Activated CD8-positive, alpha-beta memory T cell treated with anti-CD3 and anti-CD28 coated beads for 24 hours (primary cell): ENCODE measurements at regions not wholly inside any gene's neighbourhood (a gene's known extent, or its start where the extent isn't known, plus 50 kb on each side); places are given as distances from the start of the nearest gene placed in this dataset.

Source experiments
- DNase-seq: peaks from one replicate; pipeline ENCODE4 v3.0.0-alpha.2; 2020

- DNase-seq = no peak
Measured at GRCh38 chr22:27463121-27463660, 338.4 kb downstream of the MN1 start.

- DNase-seq = no peak
Measured at GRCh38 chr22:27466229-27466628, 335.3 kb downstream of the MN1 start.

GRCh38 chr22:27466778-27467438 lies 334.6 kb downstream of the MN1 start:
- DNase-seq = no peak

- no peak for DNase-seq
Measured at GRCh38 chr22:27467711-27468110, 333.8 kb downstream of the MN1 start.

- DNase-seq = no peak
Measured at GRCh38 chr22:27468712-27469111, 332.8 kb downstream of the MN1 start.

- no peak for DNase-seq
Measured at GRCh38 chr22:27470169-27470772, 331.3 kb downstream of the MN1 start.

GRCh38 chr22:27472975-27473374 lies 328.6 kb downstream of the MN1 start:
- no peak for DNase-seq

GRCh38 chr22:27473533-27473932 lies 328.0 kb downstream of the MN1 start:
- no peak for DNase-seq

- DNase-seq = no peak
Measured at GRCh38 chr22:27474112-27474571, 327.4 kb downstream of the MN1 start.

GRCh38 chr22:27474711-27475547 lies 326.6 kb downstream of the MN1 start:
- DNase-seq = no peak

- no peak for DNase-seq
Measured at GRCh38 chr22:27475548-27475897, 326.0 kb downstream of the MN1 start.

- DNase-seq = no peak
Measured at GRCh38 chr22:27476318-27476717, 325.2 kb downstream of the MN1 start.

GRCh38 chr22:27476729-27477128 lies 324.8 kb downstream of the MN1 start:
- DNase-seq = no peak

- DNase-seq = no peak
Measured at GRCh38 chr22:27477171-27477570, 324.4 kb downstream of the MN1 start.

GRCh38 chr22:27480487-27480886 lies 321.1 kb downstream of the MN1 start:
- DNase-seq = no peak

- DNase-seq = no peak
Measured at GRCh38 chr22:27482402-27482801, 319.2 kb downstream of the MN1 start.

GRCh38 chr22:27483095-27483785 lies 318.3 kb downstream of the MN1 start:
- DNase-seq = no peak

- DNase-seq = no peak
Measured at GRCh38 chr22:27485842-27486241, 315.7 kb downstream of the MN1 start.

GRCh38 chr22:27487600-27488452 lies 313.7 kb downstream of the MN1 start:
- no peak for DNase-seq

- no peak for DNase-seq
Measured at GRCh38 chr22:27488456-27489177, 312.9 kb downstream of the MN1 start.

- no peak for DNase-seq
Measured at GRCh38 chr22:27489178-27489675, 312.3 kb downstream of the MN1 start.
